Activated CD4-positive, alpha-beta T cell treated with anti-CD3 and anti-CD28 coated beads for 1 hour (primary cell): ENCODE measurements at regions not wholly inside any gene's neighbourhood (a gene's known extent, or its start where the extent isn't known, plus 50 kb on each side); places are given as distances from the start of the nearest gene placed in this dataset.

Experiments
- DNase-seq: peaks from one replicate; pipeline ENCODE4 v3.0.0-alpha.2; 2020

GRCh38 chr16:85173981-85174751, 61.9 kb upstream of the CIBAR2 start:
- no peak for DNase-seq

DNA sequence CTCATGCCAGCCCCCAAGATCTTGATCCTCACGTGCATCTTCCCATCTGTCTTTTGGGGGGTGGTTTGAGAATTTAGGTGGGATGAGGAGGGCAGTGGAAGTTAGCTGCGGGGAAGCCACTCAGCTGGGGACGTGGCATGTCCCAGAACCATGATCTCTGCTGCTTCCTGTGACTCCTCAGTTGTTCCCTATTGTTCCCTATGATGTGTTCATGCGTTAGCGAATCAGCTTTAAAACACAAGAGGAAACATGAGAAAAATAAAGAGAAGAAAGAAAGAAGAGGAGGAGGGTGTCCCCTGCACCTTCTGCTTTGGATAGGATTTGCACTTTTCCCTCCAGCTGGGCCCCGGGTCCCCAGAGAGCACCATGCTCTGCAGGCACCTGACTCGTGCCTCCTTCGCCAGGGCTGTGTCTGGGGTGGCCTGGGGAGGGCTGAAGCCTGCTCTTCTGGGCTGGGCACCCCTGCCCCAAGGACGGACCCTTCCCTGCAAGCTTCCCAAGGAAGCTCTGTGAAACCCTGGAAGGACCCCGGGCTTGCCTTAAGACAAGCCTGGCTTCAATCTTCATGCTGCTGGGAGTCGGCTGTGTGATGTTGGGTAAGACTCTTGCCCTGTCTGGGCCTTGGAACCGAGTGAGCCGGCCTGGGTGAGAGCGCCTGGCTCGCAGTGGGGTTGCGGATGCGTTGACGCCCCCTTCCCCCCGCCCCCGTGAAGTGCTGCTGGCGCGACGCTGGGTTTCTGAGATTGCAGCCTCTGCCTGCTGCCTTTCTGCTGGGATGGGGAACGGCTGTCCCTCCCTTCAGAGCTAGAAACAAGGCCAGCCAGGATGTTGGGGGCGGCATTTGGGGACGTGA, 62.8 kb upstream of the CIBAR2 start:
- DNase-seq = no peak

DNA sequence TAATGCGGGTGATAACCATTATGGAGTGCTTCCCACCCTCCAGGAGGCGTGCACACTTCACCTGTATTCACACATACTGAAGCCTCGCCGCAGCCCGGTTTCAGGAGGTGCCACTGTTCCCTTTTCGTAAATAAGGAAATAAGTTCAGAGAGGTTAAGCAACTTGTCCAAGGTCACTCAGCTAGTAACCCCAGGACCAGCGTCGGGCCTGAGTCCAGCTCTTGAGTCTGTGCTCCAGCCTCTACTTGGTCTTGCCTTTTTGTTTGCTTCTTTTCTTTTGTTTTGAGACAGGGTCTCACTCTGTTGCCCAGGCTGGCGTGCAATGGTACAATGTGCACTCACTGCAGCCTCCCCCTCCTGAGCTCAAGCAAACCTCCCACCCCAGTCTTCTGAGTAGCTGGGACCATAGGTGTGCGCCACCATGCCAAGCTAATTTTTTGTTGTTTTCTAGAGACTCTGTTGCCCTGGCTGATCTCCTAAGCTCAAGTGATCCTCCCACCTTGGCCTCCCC, 63.5 kb upstream of the CIBAR2 start:
- no peak for DNase-seq

- no peak for DNase-seq
These were observed 64.5 kb upstream of the CIBAR2 start for GRCh38 chr16:85176541-85177447.

- no peak for DNase-seq
These were observed 65.2 kb upstream of the CIBAR2 start for GRCh38 chr16:85177448-85177846.

DNA sequence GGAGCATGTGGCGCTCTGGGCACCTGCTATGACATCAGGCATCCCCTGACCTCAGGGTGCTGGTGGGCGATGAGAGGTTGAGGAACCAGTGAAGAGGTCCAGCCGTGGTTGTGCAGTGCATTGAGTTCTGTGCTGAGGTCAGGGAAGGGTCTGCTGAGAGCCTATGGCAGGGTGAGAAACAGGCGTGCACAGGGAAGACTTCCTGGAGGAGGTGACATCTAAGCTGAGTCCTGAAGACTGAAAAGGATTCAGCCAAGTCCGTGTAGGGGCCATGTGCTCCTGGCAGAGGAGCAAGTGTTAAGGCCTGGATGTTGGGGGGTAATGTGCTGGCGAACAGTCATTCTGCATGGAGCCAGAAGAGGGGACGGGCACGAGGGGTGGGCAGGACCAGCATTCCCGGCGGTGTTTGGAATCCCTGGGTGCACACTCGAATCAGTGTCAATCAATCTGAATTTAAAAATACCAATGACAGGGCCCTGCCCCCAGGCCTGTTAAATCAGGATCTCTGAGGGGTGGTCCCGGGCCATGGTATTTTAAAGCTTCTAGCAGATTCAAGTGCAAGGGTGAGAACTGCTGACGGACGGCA, 65.8 kb upstream of the CIBAR2 start:
- DNase-seq = no peak

- no peak for DNase-seq
These were observed 66.3 kb upstream of the CIBAR2 start for GRCh38 chr16:85178596-85178995.

- no peak for DNase-seq
These were observed 67.2 kb upstream of the CIBAR2 start for GRCh38 chr16:85179344-85180046.

DNA sequence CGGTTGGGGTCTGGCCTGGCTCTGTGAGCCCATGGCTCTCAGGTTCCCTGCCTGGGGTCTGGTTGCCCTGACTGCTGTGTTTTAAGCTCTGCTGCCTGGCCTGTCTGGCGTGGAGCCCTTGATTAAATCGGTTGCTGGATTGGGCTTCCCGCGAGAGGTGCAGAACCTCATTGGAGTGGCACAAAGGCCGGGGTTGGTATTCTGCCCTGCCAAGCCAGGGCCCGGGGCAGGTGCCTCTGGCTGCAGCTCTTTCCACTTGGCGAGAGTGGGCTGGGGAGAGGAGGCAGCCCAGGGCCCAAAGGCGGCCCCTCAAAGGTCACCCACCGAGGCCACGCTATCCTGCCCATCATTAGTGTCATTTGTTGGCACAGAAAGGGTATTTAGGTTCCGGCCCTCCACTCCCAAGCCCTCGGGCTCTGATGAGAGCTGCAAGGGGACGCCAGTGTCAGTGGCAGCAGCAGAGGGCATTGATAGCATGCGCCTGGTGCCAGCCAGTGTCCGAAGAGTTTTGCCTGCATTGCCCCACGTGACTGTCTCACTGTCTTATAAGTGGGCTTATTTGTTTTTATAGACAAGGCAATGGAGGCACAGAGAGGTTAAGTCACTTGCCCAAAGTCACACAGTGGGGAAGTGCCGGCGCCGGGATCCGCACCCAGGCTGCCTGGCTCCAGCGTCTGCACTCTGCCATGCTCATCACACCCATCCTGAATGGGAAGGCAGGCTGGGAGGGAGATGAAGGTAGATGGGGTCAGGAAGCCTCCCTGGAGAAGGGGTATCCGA, 68.0 kb upstream of the CIBAR2 start:
- DNase-seq = no peak

DNA sequence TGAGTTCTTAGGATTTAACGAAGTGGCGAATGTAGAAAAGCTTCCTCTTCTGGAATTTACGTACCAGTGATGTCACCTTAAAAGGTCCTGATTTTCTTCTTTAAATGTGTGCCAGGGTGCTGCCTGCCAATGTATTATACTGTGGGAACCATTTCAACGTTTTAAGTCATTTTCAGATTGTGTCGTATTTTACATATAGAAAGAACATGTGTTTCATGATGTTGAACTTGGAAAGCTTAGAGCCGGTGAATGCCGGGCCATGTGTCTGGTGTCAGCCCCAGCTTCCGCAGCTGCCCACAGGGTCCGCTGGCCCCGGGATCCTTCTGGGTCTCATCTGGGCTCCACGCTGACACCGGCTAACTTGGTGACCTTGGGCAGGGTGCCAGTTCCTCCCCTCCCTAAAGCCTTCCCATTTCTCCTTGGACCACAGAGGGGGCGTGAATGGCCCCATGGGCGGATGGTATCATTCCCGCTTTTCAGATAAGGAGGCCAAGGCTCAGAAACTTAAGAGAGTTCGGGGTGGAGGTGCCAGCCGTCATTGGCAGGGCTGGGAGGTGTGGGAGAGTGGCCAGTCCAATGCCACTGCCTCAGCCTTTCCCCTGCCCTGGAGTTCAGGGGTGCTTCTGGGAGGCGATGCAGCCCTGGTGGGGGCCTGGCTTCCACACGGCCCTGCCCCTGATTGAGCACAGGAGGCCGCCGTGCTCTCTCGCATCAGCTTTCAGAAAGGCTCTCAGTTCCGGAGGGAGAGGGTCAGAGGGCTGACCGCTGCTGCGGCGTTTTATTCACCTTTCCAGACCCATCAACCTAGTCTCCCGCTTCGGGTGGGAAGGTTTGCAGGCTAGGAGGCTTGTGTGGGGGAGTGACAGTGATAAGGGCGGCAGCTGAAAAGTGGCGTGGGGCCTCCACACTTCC, 68.8 kb upstream of the CIBAR2 start:
- no peak for DNase-seq

DNA sequence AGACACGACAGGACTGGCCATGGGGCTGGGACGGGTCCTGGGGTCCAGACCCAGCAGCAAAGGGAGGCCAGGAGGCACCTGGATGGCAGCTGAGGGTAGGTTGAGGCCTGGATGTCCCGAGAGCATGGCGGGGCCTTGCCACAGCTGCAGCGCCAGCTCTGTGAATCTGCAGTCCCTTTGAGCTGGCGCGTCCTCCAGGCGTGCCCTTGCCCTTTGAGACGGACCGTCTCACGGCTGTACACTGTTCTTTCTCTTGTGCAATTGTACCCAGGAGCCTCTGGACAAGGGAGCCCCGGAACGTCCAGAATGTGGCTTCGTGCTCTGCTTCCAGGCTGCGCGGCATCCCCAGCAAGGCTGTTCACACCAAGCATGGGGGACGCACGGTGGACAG, 69.5 kb upstream of the CIBAR2 start:
- no peak for DNase-seq

GRCh38 chr16:85182286-85182685, 70.0 kb upstream of the CIBAR2 start:
- DNase-seq = no peak

GRCh38 chr16:85182774-85183173, 70.5 kb upstream of the CIBAR2 start:
- DNase-seq = no peak

DNA sequence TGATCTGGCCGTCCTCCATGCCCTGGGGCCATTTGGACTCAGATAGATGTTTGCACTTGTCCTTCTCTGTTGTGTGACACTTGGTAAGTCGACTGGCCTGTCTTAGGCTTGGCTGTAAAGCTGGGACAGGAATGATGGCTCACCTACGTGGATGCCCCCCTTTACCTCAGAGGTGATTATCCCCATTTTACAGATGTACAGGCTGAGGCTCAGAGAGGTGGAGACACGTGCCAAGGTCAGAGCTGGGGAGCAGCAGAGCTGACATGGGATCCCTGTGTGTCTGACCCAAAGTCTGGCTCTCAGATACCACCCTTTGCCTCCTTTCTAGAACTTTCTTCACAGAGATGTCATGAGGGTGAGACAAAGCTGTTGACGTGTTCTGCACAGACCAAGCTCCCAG, 71.3 kb upstream of the CIBAR2 start:
- DNase-seq = no peak

- DNase-seq = no peak
These were observed 72.1 kb upstream of the CIBAR2 start for GRCh38 chr16:85184404-85184803.

DNA sequence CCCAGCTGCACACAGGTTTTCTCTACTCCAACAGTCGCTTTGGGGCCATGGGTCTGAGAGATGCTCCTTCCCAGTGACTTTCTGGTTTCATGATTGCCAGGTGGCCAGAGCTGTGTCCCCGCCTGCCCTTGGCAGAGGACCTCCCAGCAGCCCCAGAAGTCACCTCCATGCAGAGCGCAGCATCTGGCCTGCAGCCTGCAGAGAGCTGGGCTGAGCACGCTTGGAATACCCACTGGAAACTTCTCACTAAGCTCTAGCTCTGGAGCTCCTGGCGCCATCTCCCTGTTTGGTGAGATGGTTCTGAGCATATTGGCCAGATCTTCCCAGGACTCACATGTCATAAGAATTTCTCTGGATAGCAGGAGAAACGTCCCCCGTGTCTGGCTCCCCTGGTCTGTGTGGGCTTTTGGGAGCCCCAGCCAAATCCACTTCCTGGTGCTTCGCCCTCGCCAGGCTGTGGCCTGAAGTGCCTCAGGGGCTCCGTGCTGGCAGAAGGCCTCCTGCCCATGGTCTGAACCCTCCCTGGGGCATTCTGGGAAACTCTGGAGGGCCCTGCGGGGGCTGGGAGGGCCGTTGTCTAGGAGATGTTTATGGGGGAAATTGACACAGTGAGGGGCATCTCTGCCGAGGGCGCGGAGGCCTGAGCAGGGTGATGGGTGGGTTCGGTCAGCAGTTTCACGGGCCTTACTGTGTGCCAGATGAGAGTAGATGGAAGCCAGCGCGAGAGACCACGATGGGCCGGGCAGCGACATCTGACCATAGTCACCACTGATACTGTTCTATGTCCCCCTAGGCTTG, 73.2 kb upstream of the CIBAR2 start:
- DNase-seq = no peak

GRCh38 chr16:85187002-85187401, 74.7 kb upstream of the CIBAR2 start:
- no peak for DNase-seq

DNA sequence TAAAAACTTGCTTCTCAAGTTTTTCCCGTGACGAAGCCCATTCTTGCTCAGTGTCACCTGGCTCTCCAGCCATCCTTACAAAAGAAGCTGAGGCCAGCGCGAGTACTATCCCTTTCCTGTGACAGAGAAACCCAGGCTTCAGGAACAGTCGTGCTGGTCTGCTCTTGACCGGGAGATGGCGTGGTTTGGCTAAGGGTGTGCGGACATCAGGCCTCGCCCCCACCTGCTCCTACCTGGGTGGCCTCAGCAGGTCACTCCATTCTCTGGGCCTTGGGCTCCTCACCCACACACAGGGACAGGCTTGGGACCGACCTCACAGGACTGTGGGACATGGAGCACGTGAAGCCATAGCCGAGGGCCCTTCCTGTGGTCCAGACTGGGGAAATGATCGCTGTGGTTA, 75.2 kb upstream of the CIBAR2 start:
- DNase-seq = no peak

- DNase-seq = no peak
These were observed 75.6 kb upstream of the CIBAR2 start for GRCh38 chr16:85187886-85188285.
